Stimulated activated effector memory CD8-positive, alpha-beta T cell treated with anti-CD3 and anti-CD28 coated beads, Interleukin-12 subunit alpha, Interleukin-12 subunit beta, amount 100 ng/mL, for 72 hours (primary cell): ENCODE measurements at regions not wholly inside any gene's neighbourhood (a gene's known extent, or its start where the extent isn't known, plus 50 kb on each side); places are given as distances from the start of the nearest gene placed in this dataset.

Experiments
- ATAC-seq: fragments of 150-1000 bp; cut with Tn5 transposase; 2 replicates; pipeline ENCODE4 v1.10.0; 2021
- DNase-seq, 2 donors: peaks; one replicate each; pipeline ENCODE4 v3.0.0; 2021 to 2022; ENCODE audit warnings: low spot score in 2 of 2
- H3K27ac Mint-ChIP-seq: one replicate; pipeline ENCODE4 v1.8.0; 2022; ENCODE audit warnings: mild to moderate bottlenecking, mixed read lengths
- H3K36me3 Mint-ChIP-seq: one replicate; pipeline ENCODE4 v1.8.0; 2022; ENCODE audit warnings: mild to moderate bottlenecking, mixed read lengths
- H3K4me1 Mint-ChIP-seq: one replicate; pipeline ENCODE4 v1.8.0; 2022; ENCODE audit warnings: mixed read lengths
- H3K4me3 Mint-ChIP-seq: one replicate; pipeline ENCODE4 v1.8.0; 2022; ENCODE audit warnings: mild to moderate bottlenecking, mixed read lengths
- H3K9me3 Mint-ChIP-seq: one replicate; pipeline ENCODE4 v1.8.0; 2022; ENCODE audit warnings: mixed read lengths

- DNase-seq, result peak in 1 of 2 donors; percentile 38
- no peak for ATAC-seq
- Mint-ChIP-seq H3K4me3 (no peak overlapping the region), H3K9me3 (no peaks in the 10 kb centered on the region), H3K4me1 (peaks cover 10% of the 10 kb centered on the region), H3K36me3 (no peaks in the 10 kb centered on the region), H3K27ac (no peak overlapping the region)
These were observed 283.8 kb downstream of the CDC5L start for GRCh38 chr6:44671333-44671732.

GRCh38 chr6:44672086-44672485, 284.6 kb downstream of the CDC5L start:
- ATAC-seq (no peak), DNase-seq (no peak)
- Mint-ChIP-seq H3K27ac (no peak overlapping the region), H3K4me3 (no peak overlapping the region), H3K36me3 (no peaks in the 10 kb centered on the region), H3K9me3 (no peaks in the 10 kb centered on the region), H3K4me1 (peaks cover 10% of the 10 kb centered on the region)

DNA sequence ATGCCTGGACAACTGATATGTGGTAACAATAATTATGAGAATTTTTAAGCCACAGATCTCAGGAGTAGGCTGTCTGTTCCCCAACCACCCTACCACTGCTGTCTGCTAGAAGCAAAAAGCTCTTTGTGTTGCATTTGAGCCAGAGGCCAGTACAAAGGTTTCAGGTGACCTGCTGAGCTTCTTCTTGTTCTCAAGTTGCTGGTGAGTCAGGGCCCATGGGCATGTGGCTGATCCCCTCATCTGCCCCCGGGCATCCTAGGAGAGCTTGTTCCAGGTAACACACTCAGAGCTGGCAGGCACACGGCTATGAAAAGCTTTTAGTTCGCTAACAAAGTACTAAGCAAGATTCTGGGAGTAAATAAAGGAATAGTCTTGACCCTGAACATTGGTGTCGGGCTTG, 285.3 kb downstream of the CDC5L start:
- no peak for ATAC-seq
- H3K27ac Mint-ChIP-seq, result no peak overlapping the region

GRCh38 chr6:44674226-44675155, 287.0 kb downstream of the CDC5L start:
- Mint-ChIP-seq H3K9me3 (no peaks in the 10 kb centered on the region), H3K4me1 (no peaks in the 10 kb centered on the region), H3K36me3 (no peaks in the 10 kb centered on the region), H3K4me3 (no peak overlapping the region), H3K27ac (no peak overlapping the region)
- ATAC-seq, result no peak
- peak in 1 of 2 donors; percentile 33 for DNase-seq

More for the DNA sequence above, 285.3 kb downstream of the CDC5L start:
- peaks cover 9% of the 10 kb centered on the region for H3K4me1 Mint-ChIP-seq
- no peak overlapping the region for H3K4me3 Mint-ChIP-seq
- peak in 1 of 2 donors; percentile 34 for DNase-seq
- no peaks in the 10 kb centered on the region for H3K36me3 Mint-ChIP-seq
- H3K9me3 Mint-ChIP-seq, result no peaks in the 10 kb centered on the region

DNA sequence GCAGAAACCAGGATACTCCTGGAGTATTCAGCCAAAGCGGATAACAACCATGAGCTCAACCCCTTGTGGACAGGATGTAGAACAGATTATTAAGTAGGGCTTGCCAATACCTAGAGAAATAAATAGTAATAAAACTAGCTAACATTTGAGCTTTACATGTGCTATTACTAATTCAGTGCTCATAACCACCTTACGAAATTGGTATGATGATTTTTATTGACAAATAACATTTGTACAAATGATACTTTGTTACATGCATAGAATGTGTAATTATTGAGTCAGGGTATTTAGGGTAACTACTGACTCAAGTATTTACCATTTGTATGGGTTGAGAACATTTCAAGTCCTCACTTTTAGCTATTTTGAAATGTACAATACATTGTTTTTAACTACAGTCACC, 287.9 kb downstream of the CDC5L start:
- peaks cover 9% of the 10 kb centered on the region for H3K4me1 Mint-ChIP-seq
- ATAC-seq, result no peak
- DNase-seq, result no peak
- no peak overlapping the region for H3K27ac Mint-ChIP-seq
- no peaks in the 10 kb centered on the region for H3K36me3 Mint-ChIP-seq
- no peaks in the 10 kb centered on the region for H3K9me3 Mint-ChIP-seq
- no peak overlapping the region for H3K4me3 Mint-ChIP-seq

DNA sequence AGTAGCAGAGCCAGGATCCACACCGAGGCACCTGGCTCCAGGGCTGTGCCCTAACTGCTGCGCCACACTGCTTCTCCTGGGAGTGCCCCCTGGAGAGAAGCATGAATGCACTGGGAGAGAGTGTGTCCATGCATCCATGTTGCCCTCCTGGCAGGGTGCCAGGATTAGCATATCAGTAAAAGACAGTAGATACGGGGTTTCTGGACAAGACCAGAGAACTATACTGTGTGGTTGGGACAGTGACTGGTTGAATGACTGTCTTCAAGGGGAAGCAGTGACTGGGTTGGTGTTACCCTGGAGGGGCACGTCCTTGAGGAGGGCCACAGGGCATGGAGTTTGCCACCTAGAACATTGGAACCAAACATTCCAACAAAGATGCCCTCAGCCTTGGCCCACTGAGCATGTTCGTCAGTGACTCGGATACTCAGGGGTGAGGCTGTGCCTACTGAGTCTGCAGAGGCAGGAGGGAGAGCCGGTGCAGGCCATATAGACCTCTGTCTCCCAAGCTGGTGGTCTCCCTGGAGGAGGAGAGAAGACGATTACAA, 288.8 kb downstream of the CDC5L start:
- Mint-ChIP-seq H3K36me3 (no peaks in the 10 kb centered on the region), H3K4me1 (peaks cover 14% of the 10 kb centered on the region), H3K4me3 (no peak overlapping the region), H3K9me3 (no peaks in the 10 kb centered on the region), H3K27ac (no peak overlapping the region)
- DNase-seq (peak in 1 of 2 donors; percentile 38), ATAC-seq (peak; percentile 44)

GRCh38 chr6:44676826-44677433, 289.4 kb downstream of the CDC5L start:
- Mint-ChIP-seq H3K27ac (no peak overlapping the region), H3K4me3 (no peak overlapping the region), H3K4me1 (peaks cover 19% of the 10 kb centered on the region), H3K36me3 (no peaks in the 10 kb centered on the region), H3K9me3 (no peaks in the 10 kb centered on the region)
- no peak for ATAC-seq
- DNase-seq, result peak in 1 of 2 donors; percentile 38

DNA sequence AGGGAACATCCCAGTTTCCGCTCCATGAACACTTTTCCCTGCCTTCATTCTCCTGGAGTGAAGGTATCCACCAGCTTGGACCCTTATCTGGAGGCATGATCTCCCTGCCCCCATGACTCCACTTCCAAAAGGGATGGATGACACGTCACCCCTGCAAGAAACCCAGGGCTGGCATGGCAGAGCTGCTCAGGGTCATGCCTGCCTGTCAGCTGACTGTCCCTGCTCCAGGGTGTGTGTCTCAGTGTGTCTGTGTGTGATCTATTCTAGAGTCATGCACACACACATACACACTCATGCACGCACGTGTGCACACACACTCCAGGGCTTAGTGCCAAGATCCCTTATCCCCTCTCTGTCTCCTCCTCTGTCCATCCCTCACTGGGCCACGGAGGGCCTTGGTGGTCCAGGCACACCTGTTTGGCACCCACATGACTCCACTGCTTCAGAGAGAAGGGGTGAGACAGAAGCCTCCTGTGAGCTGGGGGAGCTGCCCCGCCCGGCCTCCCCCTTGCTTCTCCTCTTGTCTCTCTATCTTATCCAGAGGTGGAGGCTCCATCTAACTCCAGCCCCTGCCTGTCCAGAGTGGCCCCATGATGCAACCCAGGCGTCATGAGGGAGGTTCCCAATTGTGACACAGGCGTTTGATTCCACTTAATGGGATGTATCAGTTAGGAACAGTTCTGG, 290.9 kb downstream of the CDC5L start:
- H3K27ac Mint-ChIP-seq, result no peak overlapping the region
- no peaks in the 10 kb centered on the region for H3K9me3 Mint-ChIP-seq
- DNase-seq, result peak in 1 of 2 donors; percentile 40
- no peaks in the 10 kb centered on the region for H3K36me3 Mint-ChIP-seq
- ATAC-seq, result no peak
- peaks cover 25% of the 10 kb centered on the region for H3K4me1 Mint-ChIP-seq
- H3K4me3 Mint-ChIP-seq, result no peak overlapping the region

- Mint-ChIP-seq H3K9me3 (no peaks in the 10 kb centered on the region), H3K4me1 (peaks cover 25% of the 10 kb centered on the region), H3K27ac (no peak overlapping the region), H3K4me3 (no peak overlapping the region), H3K36me3 (no peaks in the 10 kb centered on the region)
- DNase-seq (peak in 1 of 2 donors; percentile 29), ATAC-seq (peak; percentile 5)
These were observed 292.1 kb downstream of the CDC5L start for GRCh38 chr6:44679438-44680201.

DNA sequence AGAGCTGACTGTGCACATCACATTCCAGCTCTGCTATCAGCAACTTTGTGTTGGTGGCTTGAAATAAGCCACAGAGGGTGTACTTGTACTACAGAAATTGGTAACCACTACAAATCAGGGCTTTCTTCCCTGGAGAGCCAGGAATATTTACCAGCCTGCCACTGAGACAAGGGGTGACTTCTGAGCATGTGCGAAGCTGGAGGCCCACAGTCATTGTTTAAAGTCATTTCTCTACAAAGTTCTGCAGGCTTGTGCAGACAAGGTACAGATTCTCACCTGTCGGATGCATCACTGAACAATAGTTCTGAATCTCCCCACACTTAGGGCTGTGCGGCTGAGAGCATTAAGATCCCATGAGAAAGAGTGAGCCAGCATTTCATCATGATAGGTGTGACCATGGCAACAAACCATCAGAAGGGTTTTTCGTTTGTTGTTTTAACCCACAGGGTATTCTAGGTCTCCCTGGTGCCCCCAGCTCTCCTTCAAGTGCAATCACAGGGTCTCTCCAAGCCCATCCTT, 292.8 kb downstream of the CDC5L start:
- H3K4me3 Mint-ChIP-seq, result no peak overlapping the region
- H3K9me3 Mint-ChIP-seq, result no peaks in the 10 kb centered on the region
- peak overlapping the region; percentile 9 for H3K27ac Mint-ChIP-seq
- peak; percentile 47 for ATAC-seq
- peak in 1 of 2 donors; percentile 47 for DNase-seq
- peaks cover 25% of the 10 kb centered on the region for H3K4me1 Mint-ChIP-seq
- no peaks in the 10 kb centered on the region for H3K36me3 Mint-ChIP-seq

GRCh38 chr6:44681761-44682160, 294.3 kb downstream of the CDC5L start:
- Mint-ChIP-seq H3K9me3 (no peaks in the 10 kb centered on the region), H3K4me3 (no peak overlapping the region), H3K4me1 (peaks cover 25% of the 10 kb centered on the region), H3K27ac (no peak overlapping the region), H3K36me3 (no peaks in the 10 kb centered on the region)
- ATAC-seq, result no peak
- DNase-seq, result peak in 1 of 2 donors; percentile 26

- Mint-ChIP-seq H3K36me3 (no peaks in the 10 kb centered on the region), H3K4me3 (no peak overlapping the region), H3K27ac (peak overlapping the region; percentile 51), H3K4me1 (peaks cover 25% of the 10 kb centered on the region), H3K9me3 (peaks cover 1% of the 10 kb centered on the region)
- ATAC-seq (no peak), DNase-seq (no peak)
These were observed 294.8 kb downstream of the CDC5L start for GRCh38 chr6:44682280-44682679.

DNA sequence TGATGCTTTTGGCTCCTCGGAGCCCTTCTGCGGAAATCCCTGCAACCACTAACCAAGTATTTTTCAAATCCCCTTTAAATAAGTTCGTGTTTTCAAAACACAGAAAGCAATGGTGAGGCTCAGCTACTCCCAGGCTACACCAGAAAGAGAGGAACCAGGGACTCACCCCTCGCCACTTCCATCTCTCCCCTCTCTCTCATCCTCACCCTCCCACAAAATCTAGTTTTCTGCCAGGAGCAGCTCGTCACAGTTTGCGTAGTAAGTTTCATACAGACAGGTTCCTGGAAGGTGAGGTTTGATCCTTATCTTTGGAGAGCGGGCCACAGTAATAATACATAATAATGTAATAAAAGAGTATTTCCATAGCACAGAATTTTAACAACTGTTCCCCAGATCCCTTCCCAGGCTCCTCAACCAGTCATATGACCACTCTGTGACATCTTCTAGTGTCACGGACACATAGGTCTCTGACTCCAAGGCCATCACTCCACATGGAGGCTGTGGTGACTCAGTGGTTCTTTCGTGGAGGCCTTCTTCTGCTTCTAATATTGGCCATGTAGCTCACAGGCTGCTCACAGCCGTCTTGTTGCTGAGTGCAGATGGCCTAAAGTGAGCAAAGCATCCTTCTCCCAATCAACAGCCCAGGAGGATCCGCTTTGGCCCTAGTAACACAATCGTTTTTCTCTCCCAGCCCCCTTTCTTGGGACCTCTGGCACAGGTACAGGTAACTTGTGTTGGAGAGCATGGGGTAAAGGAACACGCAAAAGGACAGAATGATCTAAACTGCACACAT, 295.7 kb downstream of the CDC5L start:
- Mint-ChIP-seq H3K9me3 (peaks cover 2% of the 10 kb centered on the region), H3K36me3 (no peaks in the 10 kb centered on the region), H3K4me3 (no peak overlapping the region), H3K4me1 (peaks cover 25% of the 10 kb centered on the region), H3K27ac (peak overlapping the region; percentile 51)
- no peak for ATAC-seq
- no peak for DNase-seq

- no peak overlapping the region for H3K4me3 Mint-ChIP-seq
- H3K36me3 Mint-ChIP-seq, result no peaks in the 10 kb centered on the region
- H3K27ac Mint-ChIP-seq, result no peak overlapping the region
- no peak for ATAC-seq
- peaks cover 6% of the 10 kb centered on the region for H3K9me3 Mint-ChIP-seq
- peaks cover 23% of the 10 kb centered on the region for H3K4me1 Mint-ChIP-seq
- no peak for DNase-seq
These were observed 297.7 kb downstream of the CDC5L start for GRCh38 chr6:44685213-44685612.
